ENCODE measurements at regions not wholly inside any gene's neighbourhood (a gene's known extent, or its start where the extent isn't known, plus 50 kb on each side); places are given as distances from the start of the nearest gene placed in this dataset.

DNA sequence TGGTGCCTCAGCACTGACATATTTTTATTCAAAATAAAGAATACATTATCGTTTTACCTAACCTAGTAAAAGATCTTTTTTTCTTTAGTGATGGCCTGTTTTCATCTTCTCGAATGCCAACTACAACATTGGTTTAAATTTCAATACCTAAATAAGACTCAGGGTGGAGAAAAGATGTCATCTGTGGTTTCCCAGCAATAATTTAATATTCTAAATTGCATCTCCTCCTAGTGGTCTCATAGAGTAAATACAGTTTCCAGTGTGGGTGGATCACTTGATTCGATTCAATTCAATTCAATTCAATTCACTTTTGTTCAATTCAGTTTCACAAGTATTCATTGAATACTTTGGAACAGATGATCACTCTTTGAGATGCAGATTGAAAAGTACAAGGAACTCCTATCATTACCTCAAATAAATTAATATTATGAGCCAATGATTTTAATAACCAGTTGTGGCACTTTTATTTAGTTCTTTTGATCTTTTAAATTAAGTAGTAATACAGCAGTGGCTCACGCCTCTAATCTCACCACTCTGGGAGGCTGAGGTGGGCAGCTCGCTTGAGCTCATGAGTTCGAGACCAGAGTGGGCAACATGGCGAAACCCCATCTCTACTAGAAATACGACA is 427.2 kb downstream of the FAT4 start:
- intact Hi-C loops (cut with micrococcal nuclease): loop anchor here (2.0 to 5.0 kb wide), 3 partner anchors 159 to 1660 kb away; no protein-coding TSS in a partner anchor
- Histone ChIP-seq H3K9me1 (replicated peaks; ENCODE audit: control insufficient read depth, extremely low read depth, insufficient read depth, low read length) (no peaks in the 10 kb centered on the region), H3K9ac (replicated peaks; ENCODE audit: extremely low read depth, insufficient read depth, low read length) (peak overlapping the region; percentile 22), H2AFZ (ENCODE audit: low read depth, low read length) (no peak overlapping the region), H3K9me3 (replicated peaks; ENCODE audit: control insufficient read depth, insufficient read depth, low read length) (no peaks in the 10 kb centered on the region), H3K27me3 (ENCODE audit: control insufficient read depth in 2 of 2, insufficient read depth in 2 of 2, low read length in 2 of 2) (no peaks in the 10 kb centered on the region), H4K20me1 (replicated peaks; ENCODE audit: control insufficient read depth, extremely low read depth, insufficient read depth, low read length) (no peaks in the 10 kb centered on the region), H3K4me3 (replicated peaks in 1 of 3; ENCODE audit: insufficient read depth in 1 of 3, low read depth in 1 of 3, low read length in 3 of 3) (no peak overlapping the region), H3K4me2 (ENCODE audit: insufficient read depth, low read length) (no peak overlapping the region), H3K4me1 (ENCODE audit: control insufficient read depth, extremely low read depth, insufficient read depth, low read length) (peaks cover 33% of the 10 kb centered on the region), H3K27ac (ENCODE audit: insufficient read depth, low read depth, low read length) (peak overlapping the region; percentile 96), H3K36me3 (ENCODE audit: control insufficient read depth in 2 of 2, extremely low read depth in 1 of 2, insufficient read depth in 2 of 2, low read length in 2 of 2) (no peaks in the 10 kb centered on the region), H3K79me2 (ENCODE audit: control insufficient read depth, insufficient read depth, low read length) (no peaks in the 10 kb centered on the region)
- POLR2A ChIA-PET: no interaction called here
- dilution Hi-C loops (cut with MboI; ENCODE audit: extremely low pct_ligation_motif_present, low sequenced_read_pairs): no loop called here
- BruUV-seq (replicated peaks): no TSS peak
- no peak for TF ChIP-seq FOS (IDR thresholded peaks at IDR 0.05; ENCODE audit: borderline replicate concordance, insufficient read depth, low read length)
- no peak for TF ChIP-seq POLR2A (IDR thresholded peaks at IDR 0.05; ENCODE audit: low read depth, low read length)
- TF ChIP-seq CTCF (IDR thresholded peaks at IDR 0.05; ENCODE audit: extremely low read depth in 1 of 2, insufficient read depth in 1 of 2, low read depth in 1 of 2, low read length in 2 of 2): peak; percentile 49 to 50
- TF ChIP-seq POLR2AphosphoS5 (IDR thresholded peaks at IDR 0.05; ENCODE audit: insufficient read depth, low read depth, low read length): no peak
- TF ChIP-seq EZH2 (IDR thresholded peaks at IDR 0.05; ENCODE audit: borderline replicate concordance, low read depth, low read length, severe bottlenecking): no peak
- CTCF ChIA-PET: no interaction called here
- peak; percentile 62 for FAIRE-seq
- DNase-seq (ENCODE audit: low read depth, low spot score): peak; percentile 61
